GM12878 (cell line): ENCODE measurements at regions not wholly inside any gene's neighbourhood (a gene's known extent, or its start where the extent isn't known, plus 50 kb on each side); places are given as distances from the start of the nearest gene placed in this dataset.
A peak's percentile ranks its signal among the peaks of the same experiment; 100 is the strongest.

ENCODE experiments used
- ATAC-seq: fragments of 200-7000 bp; cut with Tn5 transposase; 3 replicates; pipeline ENCODE4 v1.9.1; 2020; ENCODE audit warnings: mild to moderate bottlenecking, moderate library complexity
- BruUV-seq: library from RNA; stranded (reverse); fragments of 400-500 nt; replicated peaks from 2 replicates; lab custom pipeline; 2021; lab: Mats Ljungman, UMichigan
- CTCF ChIA-PET: fragments of 300-600 bp; sonication (Branson Sonifier 250); formaldehyde crosslinking; extraction: SDS; loops from one replicate; lab custom pipeline; 2021; ENCODE audit warnings: inconsistent platforms; lab: Yijun Ruan, JAX
- POLR2A ChIA-PET: fragments of 350-600 bp; formaldehyde crosslinking; extraction: SDS; loops from one replicate; lab custom pipeline; 2021; ENCODE audit warnings: inconsistent platforms; lab: Charles Lee
- RAD21 ChIA-PET: fragments of 300-600 bp; sonication (Branson Sonifier 250); formaldehyde crosslinking; loops from one replicate; lab custom pipeline; 2023; ENCODE audit warnings: antibody characterized with exemption; ENCODE audit not compliant: unreplicated experiment; lab: Charles Lee
- SMC1A ChIA-PET: fragments of 300-600 bp; sonication (Branson Sonifier 250); formaldehyde crosslinking; loops from one replicate; lab custom pipeline; 2023; ENCODE audit not compliant: unreplicated experiment, uncharacterized antibody; lab: Charles Lee
- DNase-seq: peaks from one replicate; pipeline ENCODE4 v3.0.0-alpha.2; 2011; ENCODE audit warnings: low read depth, low spot score
- FAIRE-seq: peaks from 3 replicates; lab custom pipeline; 2011; peaks lifted over from hg19 to GRCh38; lab: Jason Lieb, UNC
- H2AFZ ChIP-seq: 2 replicates; pipeline ENCODE4 v1.6.0; 2011; ENCODE audit warnings: low read depth, low read length, control low read depth; ENCODE audit not compliant: control insufficient read depth
- H3K27ac ChIP-seq: 2 replicates; pipeline ENCODE4 v1.5.1; 2011; ENCODE audit warnings: control low read depth; ENCODE audit not compliant: control insufficient read depth, insufficient read depth
- H3K27me3 ChIP-seq, 2 experiments: replicated peaks in 1 of 2; 2 replicates each; pipeline versions ENCODE4 v1.6.0 to v1.6.1; 2011; ENCODE audit warnings: low read length in 1 of 2; ENCODE audit not compliant: control insufficient read depth in 2 of 2, insufficient read depth in 2 of 2
- H3K36me3 ChIP-seq, 2 experiments: 2 replicates each; pipeline ENCODE4 v1.5.1; 2011; ENCODE audit warnings: low read length in 1 of 2; ENCODE audit not compliant: control insufficient read depth in 2 of 2, insufficient read depth in 2 of 2
- H3K4me1 ChIP-seq: 2 replicates; pipeline ENCODE4 v1.6.1; 2011; ENCODE audit warnings: mild to moderate bottlenecking, low read length, moderate library complexity, mixed read lengths; ENCODE audit not compliant: control insufficient read depth, insufficient read depth
- H3K4me2 ChIP-seq: 2 replicates; pipeline ENCODE4 v1.6.0; 2011; ENCODE audit warnings: control low read depth; ENCODE audit not compliant: control insufficient read depth, insufficient read depth
- H3K4me3 ChIP-seq: fragments of 200-600 bp; sonication (generic); 2 replicates; pipeline ENCODE4 v1.5.1; 2016
- H3K79me2 ChIP-seq: 2 replicates; pipeline ENCODE4 v1.6.0; 2011; ENCODE audit warnings: low read length; ENCODE audit not compliant: control insufficient read depth, insufficient read depth
- H3K9ac ChIP-seq: 2 replicates; pipeline ENCODE4 v1.8.0; 2011; ENCODE audit warnings: low read length, control low read depth, mixed read lengths; ENCODE audit not compliant: control insufficient read depth, insufficient read depth
- H3K9me3 ChIP-seq: replicated peaks from 3 replicates; pipeline ENCODE4 v1.5.1; 2011; ENCODE audit warnings: mild to moderate bottlenecking, low read length; ENCODE audit not compliant: control insufficient read depth, insufficient read depth
- H4K20me1 ChIP-seq: 2 replicates; pipeline ENCODE4 v1.6.0; 2011; ENCODE audit not compliant: control insufficient read depth, insufficient read depth
- CEBPB ChIP-seq, 2 experiments: fragments of 150-350 bp in 1 of 2; IDR thresholded peaks; 2 replicates each; pipeline ENCODE4 v1.6.1; 2012 to 2014; ENCODE audit warnings: low read depth in 2 of 2, low read length in 2 of 2, borderline replicate concordance in 1 of 2, inconsistent platforms in 1 of 2
- DPF2 ChIP-seq: fragments of 450-650 bp; IDR thresholded peaks from 2 replicates; pipeline ENCODE4 v1.6.1; 2017; ENCODE audit warnings: mild to moderate bottlenecking
- HCFC1 ChIP-seq: fragments of 150-350 bp; IDR thresholded peaks from 2 replicates; pipeline ENCODE4 v1.6.1; 2014; ENCODE audit warnings: low read length
- HDAC6 ChIP-seq: fragments of 200-600 bp; sonication (generic); IDR thresholded peaks from one replicate; pipeline ENCODE4 v1.8.0; 2017; ENCODE audit warnings: antibody characterized with exemption; ENCODE audit not compliant: unreplicated experiment
- JUND ChIP-seq: IDR thresholded peaks from 2 replicates; pipeline ENCODE4 v1.6.1; 2012; ENCODE audit warnings: low read depth, mild to moderate bottlenecking, low read length, improper control_type of control experiment, moderate library complexity
- LARP7 ChIP-seq: fragments of 450-650 bp; IDR thresholded peaks from 2 replicates; pipeline ENCODE4 v1.6.1; 2017; ENCODE audit warnings: mild to moderate bottlenecking
- NRF1 ChIP-seq: conservative IDR thresholded peaks from 2 replicates; pipeline ENCODE4 v1.6.1; 2011; ENCODE audit warnings: mild to moderate bottlenecking, low read depth, low read length, improper control_type of control experiment
- POLR2AphosphoS2 ChIP-seq: IDR thresholded peaks from 2 replicates; pipeline ENCODE4 v1.6.1; 2011; ENCODE audit warnings: low read depth, mild to moderate bottlenecking, low read length, improper control_type of control experiment, moderate library complexity
- SMC3 ChIP-seq: IDR thresholded peaks from 2 replicates; pipeline ENCODE4 v1.6.1; 2011; ENCODE audit warnings: low read length, improper control_type of control experiment, borderline replicate concordance
- TBL1XR1 ChIP-seq: IDR thresholded peaks from 2 replicates; pipeline ENCODE4 v1.6.1; 2012; ENCODE audit warnings: low read depth, low read length, improper control_type of control experiment
- ZNF217 ChIP-seq: fragments of 450-650 bp; IDR thresholded peaks from 2 replicates; pipeline ENCODE4 v1.6.1; 2017; ENCODE audit warnings: antibody characterized with exemption, mild to moderate bottlenecking
- in situ Hi-C: fragments of 300-500 bp; cut with MboI; formaldehyde crosslinking; loops from 9 replicates; pipeline ENCODE4 v1.14.3; 2018; ENCODE audit warnings: mixed read lengths
- intact Hi-C: fragments of 100-400 bp; cut with micrococcal nuclease; formaldehyde crosslinking; loops from one replicate; pipeline ENCODE4 v1.14.2; 2022; ENCODE audit not compliant: unreplicated experiment
- TF ChIP-seq, protein P1 (sequence below): IDR thresholded peaks from 2 replicates; pipeline ENCODE4 v1.6.1; 2012; ENCODE audit warnings: low read length, inconsistent platforms
- TF ChIP-seq, protein P2 (sequence below): fragments of 150-350 bp; IDR thresholded peaks from 2 replicates; pipeline ENCODE4 v1.6.1; 2014; ENCODE audit warnings: mild to moderate bottlenecking, low read depth, low read length
- TF ChIP-seq, protein P3 (sequence below): fragments of 450-650 bp; IDR thresholded peaks from 2 replicates; pipeline ENCODE4 v1.6.1; 2017; ENCODE audit warnings: mild to moderate bottlenecking
- TF ChIP-seq, protein P4 (sequence below): fragments of 450-650 bp; formaldehyde crosslinking; IDR thresholded peaks from 2 replicates; pipeline ENCODE4 v1.4.0; 2020; ENCODE audit warnings: mild to moderate bottlenecking, moderate library complexity

DNA sequence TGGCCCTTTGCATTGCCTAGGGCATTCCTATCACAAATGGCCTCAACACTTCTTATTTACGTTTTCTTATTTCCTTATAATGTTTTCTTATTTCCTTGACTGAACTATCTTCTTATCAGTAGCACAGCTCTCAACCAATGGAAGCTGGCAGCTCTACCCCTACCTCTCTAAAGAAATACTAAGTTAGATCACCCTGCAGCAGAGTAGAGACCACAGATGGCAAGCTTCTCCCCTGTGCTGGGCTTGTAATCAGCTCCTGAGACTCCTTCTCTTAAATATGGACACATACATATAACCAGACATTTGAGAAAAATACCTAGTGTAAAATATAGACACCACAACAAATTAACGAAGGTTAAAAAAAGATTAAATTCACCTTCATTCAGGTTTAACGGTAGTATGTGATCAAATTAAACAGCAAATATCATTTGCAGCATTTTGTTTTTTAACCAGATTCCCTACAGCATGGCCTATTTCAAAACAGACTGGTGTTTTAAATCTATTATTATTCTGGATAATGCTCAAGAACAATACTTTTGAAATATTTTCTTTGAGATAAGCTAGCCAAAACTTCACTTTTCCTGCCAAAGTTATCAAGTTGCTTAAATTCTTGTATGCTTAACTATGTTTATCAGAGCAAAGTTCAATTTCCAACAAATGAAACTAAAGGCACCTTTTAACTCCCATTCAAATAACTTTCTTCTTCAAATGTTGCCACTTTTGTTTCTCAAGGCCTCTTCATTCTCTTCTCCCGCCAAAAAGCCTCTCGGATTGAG lies 54.3 kb downstream of the SLC41A2 start (continued):
- no peak for TF ChIP-seq CEBPB (IDR thresholded peaks at IDR 0.05; ENCODE audit: borderline replicate concordance in 1 of 2, low read depth in 2 of 2, low read length in 2 of 2)
- TF ChIP-seq, all 136 proteins: peak for 0

DNA sequence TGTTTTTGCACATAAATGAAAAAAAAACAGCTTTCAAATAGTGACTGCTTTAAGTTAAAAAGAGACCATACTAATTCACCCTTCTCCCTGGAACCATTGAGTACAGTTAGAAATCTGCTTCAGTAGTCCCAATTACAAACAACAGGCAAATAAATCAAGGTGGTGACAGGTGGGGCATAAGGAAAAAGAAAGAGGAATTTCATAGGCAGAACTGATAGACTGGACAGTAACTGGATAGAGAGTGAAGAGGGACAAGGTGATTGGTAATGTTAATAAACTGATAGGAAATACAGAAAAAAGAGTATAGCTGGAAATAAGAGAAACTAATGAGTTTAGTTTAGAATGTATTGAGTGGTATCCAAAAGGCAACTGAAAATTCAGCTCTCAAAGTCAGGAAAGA lies 56.0 kb downstream of the SLC41A2 start:
- Histone ChIP-seq H2AFZ (no peak overlapping the region), H3K27ac (no peak overlapping the region), H3K4me3 (no peak overlapping the region), H3K27me3 (no peaks in the 10 kb centered on the region), H3K79me2 (no peaks in the 10 kb centered on the region), H3K9me3 (peaks cover 1% of the 10 kb centered on the region; the same call in 1 of the 3 replicates), H3K4me2 (no peak overlapping the region), H3K36me3 (no peaks in the 10 kb centered on the region), H3K9ac (no peak overlapping the region), H4K20me1 (no peaks in the 10 kb centered on the region), H3K4me1 (no peaks in the 10 kb centered on the region)
- FAIRE-seq (peak; percentile 31), ATAC-seq (no peak), DNase-seq (no peak)
- BruUV-seq: no TSS peak
- in situ Hi-C loops (no loop called here), intact Hi-C loops (no loop called here)
- ChIA-PET SMC1A (interaction anchor here (2.9 kb wide), 1 partner anchor 15 kb away, joined by 9 read pairs; no protein-coding TSS in a partner anchor), POLR2A (no interaction called here), RAD21 (interaction anchor here (1.2 kb wide), 1 partner anchor 41 kb away, joined by 3 read pairs; no protein-coding TSS in a partner anchor), CTCF (no interaction called here)
- TF ChIP-seq TBL1XR1: no peak
- no peak for TF ChIP-seq NRF1
- TF ChIP-seq, protein P1, sequence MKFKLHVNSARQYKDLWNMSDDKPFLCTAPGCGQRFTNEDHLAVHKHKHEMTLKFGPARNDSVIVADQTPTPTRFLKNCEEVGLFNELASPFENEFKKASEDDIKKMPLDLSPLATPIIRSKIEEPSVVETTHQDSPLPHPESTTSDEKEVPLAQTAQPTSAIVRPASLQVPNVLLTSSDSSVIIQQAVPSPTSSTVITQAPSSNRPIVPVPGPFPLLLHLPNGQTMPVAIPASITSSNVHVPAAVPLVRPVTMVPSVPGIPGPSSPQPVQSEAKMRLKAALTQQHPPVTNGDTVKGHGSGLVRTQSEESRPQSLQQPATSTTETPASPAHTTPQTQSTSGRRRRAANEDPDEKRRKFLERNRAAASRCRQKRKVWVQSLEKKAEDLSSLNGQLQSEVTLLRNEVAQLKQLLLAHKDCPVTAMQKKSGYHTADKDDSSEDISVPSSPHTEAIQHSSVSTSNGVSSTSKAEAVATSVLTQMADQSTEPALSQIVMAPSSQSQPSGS: no peak
- TF ChIP-seq, protein P2, sequence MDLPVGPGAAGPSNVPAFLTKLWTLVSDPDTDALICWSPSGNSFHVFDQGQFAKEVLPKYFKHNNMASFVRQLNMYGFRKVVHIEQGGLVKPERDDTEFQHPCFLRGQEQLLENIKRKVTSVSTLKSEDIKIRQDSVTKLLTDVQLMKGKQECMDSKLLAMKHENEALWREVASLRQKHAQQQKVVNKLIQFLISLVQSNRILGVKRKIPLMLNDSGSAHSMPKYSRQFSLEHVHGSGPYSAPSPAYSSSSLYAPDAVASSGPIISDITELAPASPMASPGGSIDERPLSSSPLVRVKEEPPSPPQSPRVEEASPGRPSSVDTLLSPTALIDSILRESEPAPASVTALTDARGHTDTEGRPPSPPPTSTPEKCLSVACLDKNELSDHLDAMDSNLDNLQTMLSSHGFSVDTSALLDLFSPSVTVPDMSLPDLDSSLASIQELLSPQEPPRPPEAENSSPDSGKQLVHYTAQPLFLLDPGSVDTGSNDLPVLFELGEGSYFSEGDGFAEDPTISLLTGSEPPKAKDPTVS: no peak
- TF ChIP-seq SMC3: no peak
- TF ChIP-seq HCFC1: no peak
- TF ChIP-seq, protein P3, sequence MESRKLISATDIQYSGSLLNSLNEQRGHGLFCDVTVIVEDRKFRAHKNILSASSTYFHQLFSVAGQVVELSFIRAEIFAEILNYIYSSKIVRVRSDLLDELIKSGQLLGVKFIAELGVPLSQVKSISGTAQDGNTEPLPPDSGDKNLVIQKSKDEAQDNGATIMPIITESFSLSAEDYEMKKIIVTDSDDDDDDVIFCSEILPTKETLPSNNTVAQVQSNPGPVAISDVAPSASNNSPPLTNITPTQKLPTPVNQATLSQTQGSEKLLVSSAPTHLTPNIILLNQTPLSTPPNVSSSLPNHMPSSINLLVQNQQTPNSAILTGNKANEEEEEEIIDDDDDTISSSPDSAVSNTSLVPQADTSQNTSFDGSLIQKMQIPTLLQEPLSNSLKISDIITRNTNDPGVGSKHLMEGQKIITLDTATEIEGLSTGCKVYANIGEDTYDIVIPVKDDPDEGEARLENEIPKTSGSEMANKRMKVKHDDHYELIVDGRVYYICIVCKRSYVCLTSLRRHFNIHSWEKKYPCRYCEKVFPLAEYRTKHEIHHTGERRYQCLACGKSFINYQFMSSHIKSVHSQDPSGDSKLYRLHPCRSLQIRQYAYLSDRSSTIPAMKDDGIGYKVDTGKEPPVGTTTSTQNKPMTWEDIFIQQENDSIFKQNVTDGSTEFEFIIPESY: no peak
- TF ChIP-seq HDAC6: no peak
- TF ChIP-seq, protein P4, sequence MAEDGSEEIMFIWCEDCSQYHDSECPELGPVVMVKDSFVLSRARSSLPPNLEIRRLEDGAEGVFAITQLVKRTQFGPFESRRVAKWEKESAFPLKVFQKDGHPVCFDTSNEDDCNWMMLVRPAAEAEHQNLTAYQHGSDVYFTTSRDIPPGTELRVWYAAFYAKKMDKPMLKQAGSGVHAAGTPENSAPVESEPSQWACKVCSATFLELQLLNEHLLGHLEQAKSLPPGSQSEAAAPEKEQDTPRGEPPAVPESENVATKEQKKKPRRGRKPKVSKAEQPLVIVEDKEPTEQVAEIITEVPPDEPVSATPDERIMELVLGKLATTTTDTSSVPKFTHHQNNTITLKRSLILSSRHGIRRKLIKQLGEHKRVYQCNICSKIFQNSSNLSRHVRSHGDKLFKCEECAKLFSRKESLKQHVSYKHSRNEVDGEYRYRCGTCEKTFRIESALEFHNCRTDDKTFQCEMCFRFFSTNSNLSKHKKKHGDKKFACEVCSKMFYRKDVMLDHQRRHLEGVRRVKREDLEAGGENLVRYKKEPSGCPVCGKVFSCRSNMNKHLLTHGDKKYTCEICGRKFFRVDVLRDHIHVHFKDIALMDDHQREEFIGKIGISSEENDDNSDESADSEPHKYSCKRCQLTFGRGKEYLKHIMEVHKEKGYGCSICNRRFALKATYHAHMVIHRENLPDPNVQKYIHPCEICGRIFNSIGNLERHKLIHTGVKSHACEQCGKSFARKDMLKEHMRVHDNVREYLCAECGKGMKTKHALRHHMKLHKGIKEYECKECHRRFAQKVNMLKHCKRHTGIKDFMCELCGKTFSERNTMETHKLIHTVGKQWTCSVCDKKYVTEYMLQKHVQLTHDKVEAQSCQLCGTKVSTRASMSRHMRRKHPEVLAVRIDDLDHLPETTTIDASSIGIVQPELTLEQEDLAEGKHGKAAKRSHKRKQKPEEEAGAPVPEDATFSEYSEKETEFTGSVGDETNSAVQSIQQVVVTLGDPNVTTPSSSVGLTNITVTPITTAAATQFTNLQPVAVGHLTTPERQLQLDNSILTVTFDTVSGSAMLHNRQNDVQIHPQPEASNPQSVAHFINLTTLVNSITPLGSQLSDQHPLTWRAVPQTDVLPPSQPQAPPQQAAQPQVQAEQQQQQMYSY (CRISPR knock-in tag): no peak
- TF ChIP-seq DPF2: no peak
- TF ChIP-seq LARP7: no peak
- TF ChIP-seq JUND: no peak
- TF ChIP-seq ZNF217: no peak
- no peak for TF ChIP-seq POLR2AphosphoS2
